ENCODE measurements at regions not wholly inside any gene's neighbourhood (a gene's known extent, or its start where the extent isn't known, plus 50 kb on each side); places are given as distances from the start of the nearest gene placed in this dataset.

GRCh38 chr5:111598996-111599395, 86.7 kb upstream of the STARD4 start:
- peaks cover 6% of the 10 kb centered on the region; the same call in 1 of the 2 replicates for H3K27me3 ChIP-seq (ENCODE audit: insufficient read depth, low read length)
- H3K4me1 ChIP-seq (ENCODE audit: control insufficient read depth, insufficient read depth, low read length, unreplicated experiment) = no peaks in the 10 kb centered on the region
- no peak overlapping the region for H2AFZ ChIP-seq (ENCODE audit: low read length, unreplicated experiment)
- no peak overlapping the region for H3K4me3 ChIP-seq (ENCODE audit: low read depth, low read length)
- no peaks in the 10 kb centered on the region for H3K79me2 ChIP-seq (ENCODE audit: control insufficient read depth, insufficient read depth, low read length, unreplicated experiment)
- H3K36me3 ChIP-seq (ENCODE audit: insufficient read depth, low read length) = no peaks in the 10 kb centered on the region
- no peak overlapping the region for H3K27ac ChIP-seq (ENCODE audit: low read depth, low read length)

- H3K27me3 ChIP-seq (ENCODE audit: insufficient read depth, low read length) = peaks cover 6% of the 10 kb centered on the region; the same call in 1 of the 2 replicates
- no peak overlapping the region for H2AFZ ChIP-seq (ENCODE audit: low read length, unreplicated experiment)
- H3K27ac ChIP-seq (ENCODE audit: low read depth, low read length) = no peak overlapping the region
- no peaks in the 10 kb centered on the region for H3K36me3 ChIP-seq (ENCODE audit: insufficient read depth, low read length)
- no peaks in the 10 kb centered on the region for H3K4me1 ChIP-seq (ENCODE audit: control insufficient read depth, insufficient read depth, low read length, unreplicated experiment)
- no peak overlapping the region for H3K4me3 ChIP-seq (ENCODE audit: low read depth, low read length)
- no peaks in the 10 kb centered on the region for H3K79me2 ChIP-seq (ENCODE audit: control insufficient read depth, insufficient read depth, low read length, unreplicated experiment)
Measured at GRCh38 chr5:111597491-111597890, 85.2 kb upstream of the STARD4 start.

DNA sequence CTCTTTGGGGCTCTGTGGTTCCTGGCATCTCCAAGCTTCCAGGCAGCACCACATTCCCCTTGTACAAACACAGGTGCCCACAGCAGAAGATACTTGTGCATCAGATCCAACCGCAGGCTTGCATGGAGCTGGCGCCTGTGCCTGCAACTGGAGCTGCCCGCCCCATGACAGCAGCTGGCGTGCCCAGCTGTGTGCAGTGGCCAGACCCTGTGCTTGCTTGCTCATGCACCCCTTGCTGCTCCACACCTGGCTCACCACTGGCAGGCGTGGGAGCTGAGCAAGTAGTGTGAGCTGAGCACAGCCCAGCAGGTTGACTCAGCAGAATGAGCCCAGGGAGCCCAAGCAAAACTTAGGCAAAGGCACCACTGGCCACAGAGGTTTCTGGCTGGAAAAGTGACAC, 84.4 kb upstream of the STARD4 start:
- H3K4me3 ChIP-seq (ENCODE audit: low read depth, low read length) = no peak overlapping the region

GRCh38 chr5:111595425-111595824, 83.1 kb upstream of the STARD4 start:
- no peaks in the 10 kb centered on the region for H3K4me1 ChIP-seq (ENCODE audit: control insufficient read depth, insufficient read depth, low read length, unreplicated experiment)
- peaks cover 6% of the 10 kb centered on the region; the same call in 1 of the 2 replicates for H3K27me3 ChIP-seq (ENCODE audit: insufficient read depth, low read length)
- H3K36me3 ChIP-seq (ENCODE audit: insufficient read depth, low read length) = no peaks in the 10 kb centered on the region
- H3K27ac ChIP-seq (ENCODE audit: low read depth, low read length) = no peak overlapping the region
- no peak overlapping the region for H2AFZ ChIP-seq (ENCODE audit: low read length, unreplicated experiment)
- H3K79me2 ChIP-seq (ENCODE audit: control insufficient read depth, insufficient read depth, low read length, unreplicated experiment) = no peaks in the 10 kb centered on the region
- no peak overlapping the region for H3K4me3 ChIP-seq (ENCODE audit: low read depth, low read length)

More for the DNA sequence above, 84.4 kb upstream of the STARD4 start:
- no peaks in the 10 kb centered on the region for H3K4me1 ChIP-seq (ENCODE audit: control insufficient read depth, insufficient read depth, low read length, unreplicated experiment)
- H3K79me2 ChIP-seq (ENCODE audit: control insufficient read depth, insufficient read depth, low read length, unreplicated experiment) = no peaks in the 10 kb centered on the region
- H3K36me3 ChIP-seq (ENCODE audit: insufficient read depth, low read length) = no peaks in the 10 kb centered on the region
- no peak overlapping the region for H2AFZ ChIP-seq (ENCODE audit: low read length, unreplicated experiment)
- H3K27ac ChIP-seq (ENCODE audit: low read depth, low read length) = no peak overlapping the region
- H3K27me3 ChIP-seq (ENCODE audit: insufficient read depth, low read length) = peaks cover 6% of the 10 kb centered on the region; the same call in 1 of the 2 replicates

GRCh38 chr5:111589316-111589715, 77.0 kb upstream of the STARD4 start:
- Histone ChIP-seq H3K4me3 (ENCODE audit: low read depth, low read length) (no peak overlapping the region), H3K4me1 (ENCODE audit: control insufficient read depth, insufficient read depth, low read length, unreplicated experiment) (peaks cover 3% of the 10 kb centered on the region), H3K27me3 (ENCODE audit: insufficient read depth, low read length) (no peaks in the 10 kb centered on the region), H3K79me2 (ENCODE audit: control insufficient read depth, insufficient read depth, low read length, unreplicated experiment) (no peaks in the 10 kb centered on the region), H3K36me3 (ENCODE audit: insufficient read depth, low read length) (no peaks in the 10 kb centered on the region), H2AFZ (ENCODE audit: low read length, unreplicated experiment) (no peak overlapping the region), H3K27ac (ENCODE audit: low read depth, low read length) (no peak overlapping the region)

DNA sequence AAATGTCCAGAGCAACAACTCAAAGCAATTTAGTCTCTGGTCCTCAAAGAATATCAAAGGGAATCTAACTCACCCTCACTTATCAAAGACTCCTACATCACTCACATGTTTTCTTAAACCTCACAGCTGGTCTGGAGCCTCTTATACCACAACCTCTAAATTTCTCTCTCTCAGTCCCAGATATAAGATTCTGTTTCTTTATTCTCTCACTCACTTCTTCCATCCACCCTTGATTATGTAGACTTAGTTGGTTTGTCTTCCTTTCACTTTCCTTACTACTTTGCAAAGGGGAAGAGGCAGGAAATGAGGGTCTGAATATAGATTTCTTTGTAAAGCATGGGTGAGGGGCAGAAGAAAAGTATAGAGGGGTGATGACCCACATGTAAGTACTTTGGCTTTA, 75.4 kb upstream of the STARD4 start:
- Histone ChIP-seq H3K27ac (ENCODE audit: low read depth, low read length) (no peak overlapping the region), H3K36me3 (ENCODE audit: insufficient read depth, low read length) (no peaks in the 10 kb centered on the region), H3K4me1 (ENCODE audit: control insufficient read depth, insufficient read depth, low read length, unreplicated experiment) (peaks cover 18% of the 10 kb centered on the region), H3K79me2 (ENCODE audit: control insufficient read depth, insufficient read depth, low read length, unreplicated experiment) (no peaks in the 10 kb centered on the region), H3K27me3 (ENCODE audit: insufficient read depth, low read length) (no peaks in the 10 kb centered on the region), H2AFZ (ENCODE audit: low read length, unreplicated experiment) (no peak overlapping the region), H3K4me3 (ENCODE audit: low read depth, low read length) (no peak overlapping the region)

DNA sequence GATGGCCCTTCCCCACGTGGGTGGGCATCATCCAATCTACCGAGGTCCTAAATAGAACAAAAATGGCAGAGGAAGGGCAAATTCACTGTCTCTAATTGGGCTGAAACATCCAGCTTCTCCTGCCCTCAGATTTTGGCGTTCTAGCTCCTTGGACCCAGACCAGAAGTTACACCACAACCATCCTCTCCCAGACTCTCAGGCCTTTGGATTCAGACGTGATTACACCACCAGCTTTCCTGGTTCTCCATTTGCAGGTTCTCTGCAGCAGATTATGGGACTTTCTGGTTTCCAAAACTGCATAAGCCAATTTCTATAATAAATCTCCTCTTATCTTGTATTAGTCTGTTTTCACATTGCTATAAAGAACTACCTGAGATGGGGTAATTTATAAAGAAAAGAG, 73.6 kb upstream of the STARD4 start:
- H3K4me1 ChIP-seq (ENCODE audit: control insufficient read depth, insufficient read depth, low read length, unreplicated experiment) = peaks cover 20% of the 10 kb centered on the region
- no peak overlapping the region for H2AFZ ChIP-seq (ENCODE audit: low read length, unreplicated experiment)
- H3K79me2 ChIP-seq (ENCODE audit: control insufficient read depth, insufficient read depth, low read length, unreplicated experiment) = no peaks in the 10 kb centered on the region
- H3K27me3 ChIP-seq (ENCODE audit: insufficient read depth, low read length) = no peaks in the 10 kb centered on the region
- H3K27ac ChIP-seq (ENCODE audit: low read depth, low read length) = no peak overlapping the region
- H3K4me3 ChIP-seq (ENCODE audit: low read depth, low read length) = no peak overlapping the region
- H3K36me3 ChIP-seq (ENCODE audit: insufficient read depth, low read length) = no peaks in the 10 kb centered on the region

DNA sequence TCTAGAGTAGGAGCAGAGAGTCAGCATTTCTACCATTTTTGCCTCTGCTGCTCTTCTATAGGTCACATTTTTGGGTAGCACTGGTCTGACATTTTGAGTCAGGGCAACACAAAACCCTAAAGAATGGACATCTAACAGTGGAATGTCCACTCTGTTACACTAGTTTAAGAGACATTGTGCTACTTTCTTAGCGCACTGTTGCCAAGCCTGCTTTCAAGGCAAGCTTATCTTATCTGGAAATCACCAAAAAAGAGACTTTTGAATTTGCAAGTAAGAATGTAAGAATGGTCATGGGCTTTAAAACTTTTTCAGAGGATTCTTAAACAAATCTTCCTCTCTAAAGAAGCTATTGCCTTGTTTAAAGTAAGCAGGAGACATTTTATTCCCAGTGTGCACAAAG, 73.0 kb upstream of the STARD4 start:
- no peak overlapping the region for H3K27ac ChIP-seq (ENCODE audit: low read depth, low read length)
- H3K27me3 ChIP-seq (ENCODE audit: insufficient read depth, low read length) = no peaks in the 10 kb centered on the region
- no peaks in the 10 kb centered on the region for H3K79me2 ChIP-seq (ENCODE audit: control insufficient read depth, insufficient read depth, low read length, unreplicated experiment)
- no peak overlapping the region for H3K4me3 ChIP-seq (ENCODE audit: low read depth, low read length)
- H3K4me1 ChIP-seq (ENCODE audit: control insufficient read depth, insufficient read depth, low read length, unreplicated experiment) = peaks cover 20% of the 10 kb centered on the region
- no peaks in the 10 kb centered on the region for H3K36me3 ChIP-seq (ENCODE audit: insufficient read depth, low read length)
- no peak overlapping the region for H2AFZ ChIP-seq (ENCODE audit: low read length, unreplicated experiment)

GRCh38 chr5:111584651-111585050, 72.3 kb upstream of the STARD4 start:
- Histone ChIP-seq H3K4me1 (ENCODE audit: control insufficient read depth, insufficient read depth, low read length, unreplicated experiment) (peaks cover 20% of the 10 kb centered on the region), H2AFZ (ENCODE audit: low read length, unreplicated experiment) (no peak overlapping the region), H3K27me3 (ENCODE audit: insufficient read depth, low read length) (no peaks in the 10 kb centered on the region), H3K4me3 (ENCODE audit: low read depth, low read length) (no peak overlapping the region), H3K36me3 (ENCODE audit: insufficient read depth, low read length) (no peaks in the 10 kb centered on the region), H3K27ac (ENCODE audit: low read depth, low read length) (no peak overlapping the region), H3K79me2 (ENCODE audit: control insufficient read depth, insufficient read depth, low read length, unreplicated experiment) (no peaks in the 10 kb centered on the region)

DNA sequence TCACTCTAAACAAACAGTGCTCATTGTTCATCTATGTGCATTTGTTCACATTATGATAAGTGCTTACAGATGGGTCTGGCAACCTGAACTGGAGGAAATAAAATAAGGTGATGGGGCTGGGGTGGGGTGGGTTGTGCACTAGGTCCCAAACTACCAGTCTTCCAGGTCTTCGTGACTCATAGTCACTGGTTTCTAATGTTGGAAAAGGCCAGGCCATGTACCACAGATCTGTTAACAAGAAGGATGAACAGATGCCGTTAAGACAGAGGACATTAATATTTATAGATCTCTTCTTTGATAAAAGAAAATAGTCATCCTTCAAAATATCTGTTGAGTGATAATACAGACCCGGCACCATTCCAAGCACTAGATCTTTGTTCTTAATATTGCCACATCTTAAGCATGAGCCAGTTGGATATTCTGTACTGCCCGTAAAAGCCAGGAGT, 71.4 kb upstream of the STARD4 start:
- H2AFZ ChIP-seq (ENCODE audit: low read length, unreplicated experiment) = no peak overlapping the region
- peak overlapping the region; percentile 45; the same call in 1 of the 2 replicates for H3K27ac ChIP-seq (ENCODE audit: low read depth, low read length)
- no peak overlapping the region for H3K4me3 ChIP-seq (ENCODE audit: low read depth, low read length)
- no peaks in the 10 kb centered on the region for H3K79me2 ChIP-seq (ENCODE audit: control insufficient read depth, insufficient read depth, low read length, unreplicated experiment)
- peaks cover 20% of the 10 kb centered on the region for H3K4me1 ChIP-seq (ENCODE audit: control insufficient read depth, insufficient read depth, low read length, unreplicated experiment)
- no peaks in the 10 kb centered on the region for H3K27me3 ChIP-seq (ENCODE audit: insufficient read depth, low read length)
- H3K36me3 ChIP-seq (ENCODE audit: insufficient read depth, low read length) = no peaks in the 10 kb centered on the region

GRCh38 chr5:111582993-111583601, 70.8 kb upstream of the STARD4 start:
- Histone ChIP-seq H3K4me3 (ENCODE audit: low read depth, low read length) (peak overlapping the region; percentile 8; the same call in 1 of the 2 replicates), H2AFZ (ENCODE audit: low read length, unreplicated experiment) (peak overlapping the region; percentile 49), H3K36me3 (ENCODE audit: insufficient read depth, low read length) (no peaks in the 10 kb centered on the region), H3K4me1 (ENCODE audit: control insufficient read depth, insufficient read depth, low read length, unreplicated experiment) (peaks cover 20% of the 10 kb centered on the region), H3K27ac (ENCODE audit: low read depth, low read length) (peak overlapping the region; percentile 45), H3K79me2 (ENCODE audit: control insufficient read depth, insufficient read depth, low read length, unreplicated experiment) (no peaks in the 10 kb centered on the region), H3K27me3 (ENCODE audit: insufficient read depth, low read length) (no peaks in the 10 kb centered on the region)

Measured in ACC112 (cell line).